Common myeloid progenitor, CD34-positive (primary cell): ENCODE measurements at regions not wholly inside any gene's neighbourhood (a gene's known extent, or its start where the extent isn't known, plus 50 kb on each side); places are given as distances from the start of the nearest gene placed in this dataset.

Source experiments
- CTCF ChIA-PET: fragments of 350-600 bp; sonication (Branson Sonifier 250); formaldehyde crosslinking; loops from one replicate; lab custom pipeline; 2021; ENCODE audit warnings: antibody characterized with exemption; lab: Charles Lee
- POLR2A ChIA-PET: fragments of 350-600 bp; sonication (Branson Sonifier 250); formaldehyde crosslinking; loops from one replicate; lab custom pipeline; 2021; ENCODE audit warnings: antibody characterized with exemption; lab: Charles Lee
- DNase-seq, 3 donors: peaks; one replicate each; pipeline versions ENCODE4 v3.0.0 to v3.0.0-alpha.2; 2013
- H3K27ac ChIP-seq, 2 experiments: 1 replicate in 1 of 2; 2 replicates in 1 of 2; pipeline ENCODE4 v1.7.0; 2013; ENCODE audit warnings: inconsistent platforms in 2 of 2, low read length in 2 of 2, mild to moderate bottlenecking in 2 of 2, low read depth in 1 of 2, moderate library complexity in 1 of 2; ENCODE audit not compliant: severe bottlenecking in 2 of 2, insufficient read depth in 1 of 2, poor library complexity in 1 of 2
- H3K27me3 ChIP-seq, 5 experiments: replicated peaks in 2 of 5; 1 replicate in 3 of 5; 2 replicates in 2 of 5; pipeline versions ENCODE4 v1.6.1 to v1.7.0; 2013; ENCODE audit warnings: low read length in 4 of 5, mild to moderate bottlenecking in 2 of 5, moderate library complexity in 2 of 5, inconsistent platforms in 1 of 5; ENCODE audit not compliant: insufficient read depth in 5 of 5, control insufficient read depth in 4 of 5
- H3K36me3 ChIP-seq, 4 experiments: 1 replicate in 2 of 4; 2 replicates in 2 of 4; pipeline versions ENCODE4 v1.6.1 to v1.7.0; 2013; ENCODE audit warnings: low read length in 3 of 4, control low read depth in 1 of 4, mild to moderate bottlenecking in 1 of 4; ENCODE audit not compliant: control insufficient read depth in 4 of 4, insufficient read depth in 4 of 4
- H3K4me1 ChIP-seq, 4 experiments: 1 replicate in 3 of 4; 2 replicates in 1 of 4; pipeline versions ENCODE4 v1.6.1 to v1.7.1; 2013; ENCODE audit warnings: low read length in 3 of 4, mild to moderate bottlenecking in 3 of 4, control low read depth in 1 of 4, inconsistent platforms in 1 of 4, moderate library complexity in 1 of 4; ENCODE audit not compliant: control insufficient read depth in 4 of 4, insufficient read depth in 4 of 4; ENCODE audit errors: control extremely low read depth in 1 of 4
- H3K4me3 ChIP-seq, 7 experiments: 1 replicate in 4 of 7; 2 replicates in 3 of 7; pipeline versions ENCODE4 v1.5.1 to v1.7.0; 2013; ENCODE audit warnings: mild to moderate bottlenecking in 7 of 7, low read length in 6 of 7, moderate library complexity in 6 of 7, inconsistent platforms in 2 of 7, low read depth in 2 of 7, control low read depth in 1 of 7; ENCODE audit not compliant: insufficient read depth in 4 of 7, control insufficient read depth in 1 of 7; ENCODE audit errors: extremely low read depth in 1 of 7
- H3K9me3 ChIP-seq, 5 experiments: 1 replicate in 4 of 5; 2 replicates in 1 of 5; pipeline versions ENCODE4 v1.6.1 to v1.7.1; 2013; ENCODE audit warnings: low read length in 4 of 5, mild to moderate bottlenecking in 2 of 5, inconsistent platforms in 1 of 5, low read depth in 1 of 5, moderate library complexity in 1 of 5; ENCODE audit not compliant: control insufficient read depth in 4 of 5, insufficient read depth in 2 of 5; ENCODE audit errors: control extremely low read depth in 1 of 5
- WGBS: methylation state at CpG from one replicate; pipeline ENCODE4 v1.1.5; 2013; ENCODE audit not compliant: insufficient coverage; 5-methylcytosine and 5-hydroxymethylcytosine counted together

DNA sequence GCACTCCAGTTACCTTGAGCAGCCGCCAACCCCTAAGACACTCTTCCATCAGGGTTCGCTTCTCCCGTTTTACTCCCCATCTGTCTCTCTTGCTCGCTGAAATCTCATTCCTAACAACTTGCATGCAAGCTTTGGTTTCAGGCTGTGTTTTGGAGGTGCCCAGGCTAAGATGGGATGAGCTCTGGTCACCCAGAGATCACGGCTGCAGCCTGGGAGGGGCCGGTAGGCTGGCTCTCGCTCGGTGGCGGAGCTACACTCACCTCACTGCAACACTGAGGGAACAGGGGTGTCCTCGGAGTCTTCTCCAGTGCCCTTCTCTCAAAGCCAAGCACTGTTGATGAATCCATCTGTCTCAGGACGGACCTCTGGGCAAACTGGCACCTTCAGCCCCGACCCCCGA is 197.5 kb downstream of the BARX2 start:
- Histone ChIP-seq H3K27me3 (no peaks in the 10 kb centered on the region), H3K36me3 (no peaks in the 10 kb centered on the region), H3K9me3 (peaks cover 0 to 14% (median 10%) of the 10 kb centered on the region in 5 experiments), H3K4me3 (no peak overlapping the region), H3K27ac (no peak overlapping the region), H3K4me1 (no peaks in the 10 kb centered on the region)
- 97% methylated on average over 10 of the region's 13 CpGs for WGBS
- no peak for DNase-seq
- ChIA-PET POLR2A (no interaction called here), CTCF (no interaction called here)

DNA sequence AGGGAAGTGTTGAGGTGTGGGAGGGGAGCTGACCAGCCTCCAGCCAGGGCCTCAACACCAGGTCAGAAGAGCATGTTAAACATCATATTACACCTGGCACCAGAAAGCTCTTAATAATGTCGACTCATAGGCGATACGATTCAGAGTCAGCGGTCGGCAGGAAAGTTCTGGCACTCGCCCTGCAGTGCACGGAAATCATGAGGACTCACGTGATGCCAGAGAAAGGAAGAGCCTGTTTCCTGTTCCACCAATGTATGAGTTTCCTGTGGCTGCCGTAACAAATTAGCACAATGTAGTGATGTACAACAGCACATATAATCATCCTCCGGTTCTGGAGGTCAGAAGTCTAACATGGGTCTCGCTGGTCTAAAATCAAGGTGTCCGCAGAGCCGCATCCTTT is 198.8 kb downstream of the BARX2 start:
- peaks cover 0 to 12% (median 6%) of the 10 kb centered on the region in 5 experiments for H3K9me3 ChIP-seq

DNA sequence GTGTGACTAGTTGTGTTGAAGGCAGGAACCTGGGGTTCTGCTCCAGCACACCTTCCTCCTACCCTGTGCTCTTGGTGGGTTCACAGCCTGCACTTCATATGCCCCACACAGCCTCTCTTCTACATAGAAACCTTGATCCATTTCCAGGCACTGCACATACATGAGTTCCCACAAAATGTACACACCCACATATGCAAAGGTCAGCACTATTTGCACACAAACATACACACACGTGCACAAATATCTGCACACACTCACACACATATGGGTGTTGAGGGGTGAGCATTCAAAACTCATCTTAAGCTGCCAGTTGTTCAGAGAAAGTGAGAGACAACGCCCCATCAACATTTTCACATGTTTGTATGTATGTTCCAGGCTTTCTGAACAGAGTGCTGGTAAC is 201.0 kb downstream of the BARX2 start:
- Histone ChIP-seq H3K9me3 (peaks cover 0 to 12% (median 6%) of the 10 kb centered on the region in 5 experiments), H3K27me3 (no peaks in the 10 kb centered on the region), H3K4me3 (no peak overlapping the region), H3K4me1 (no peaks in the 10 kb centered on the region), H3K27ac (no peak overlapping the region), H3K36me3 (no peaks in the 10 kb centered on the region)
- CTCF ChIA-PET = no interaction called here
- POLR2A ChIA-PET = no interaction called here
- DNase-seq = no peak
- no CpG with 5 or more reads among the region's 2 CpGs for WGBS

More for the DNA sequence above, 198.8 kb downstream of the BARX2 start:
- DNase-seq = peak in 2 of 3 donors; percentile 1 to 2
- POLR2A ChIA-PET = no interaction called here
- Histone ChIP-seq H3K4me1 (no peaks in the 10 kb centered on the region), H3K36me3 (no peaks in the 10 kb centered on the region), H3K27me3 (no peaks in the 10 kb centered on the region), H3K4me3 (no peak overlapping the region), H3K27ac (no peak overlapping the region)
- CTCF ChIA-PET = no interaction called here
- 44% methylated on average over 13 of the region's 13 CpGs for WGBS

DNA sequence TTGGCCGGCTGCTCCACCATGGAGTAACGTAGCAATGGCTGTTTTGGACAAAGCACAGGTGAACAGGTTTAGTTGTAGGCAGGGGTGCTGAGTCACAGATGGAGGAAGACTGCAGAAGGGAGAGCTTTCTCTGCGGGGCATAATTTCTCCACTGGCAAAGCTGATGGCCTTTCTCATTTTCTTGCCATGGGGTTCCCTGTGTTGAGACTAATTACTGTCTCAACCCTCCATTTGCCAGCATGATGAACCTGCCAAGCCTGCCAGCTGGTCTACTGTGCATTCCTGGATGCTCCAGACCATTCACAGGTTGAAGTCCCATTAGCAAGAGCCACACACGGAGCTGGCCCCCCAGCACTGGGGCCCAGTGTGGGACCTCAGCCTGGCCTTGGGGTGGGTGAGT is 202.4 kb downstream of the BARX2 start:
- H3K27ac ChIP-seq = no peak overlapping the region
- POLR2A ChIA-PET = no interaction called here
- DNase-seq = no peak
- no peaks in the 10 kb centered on the region for H3K36me3 ChIP-seq
- peaks cover 0 to 4% (median 0%) of the 10 kb centered on the region in 5 experiments for H3K27me3 ChIP-seq
- H3K4me1 ChIP-seq = no peaks in the 10 kb centered on the region
- CTCF ChIA-PET = no interaction called here
- no peak overlapping the region for H3K4me3 ChIP-seq
- 100% methylated on average over 3 of the region's 4 CpGs for WGBS
- peaks cover 0 to 10% (median 6%) of the 10 kb centered on the region in 5 experiments for H3K9me3 ChIP-seq

DNA sequence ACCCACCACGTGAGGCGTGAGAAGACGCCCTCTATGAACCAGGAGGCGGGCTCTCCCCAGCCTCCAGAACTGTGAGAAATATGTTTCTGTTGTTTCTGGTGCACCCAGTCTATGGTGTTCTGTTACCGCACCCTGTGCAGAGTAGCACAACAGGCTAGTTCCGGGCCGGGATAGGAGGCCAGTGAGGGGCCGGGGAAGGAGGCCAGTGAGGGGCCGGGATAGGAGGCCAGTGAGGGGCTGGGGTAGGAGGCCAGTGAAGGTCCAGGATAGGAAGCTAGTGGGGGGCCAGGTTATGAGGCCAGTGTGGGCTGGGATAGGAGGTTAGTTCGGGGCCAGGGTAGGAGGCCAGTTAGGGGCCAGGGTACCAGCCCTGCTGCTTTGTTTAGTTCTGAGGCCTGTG is 204.6 kb downstream of the BARX2 start:
- Histone ChIP-seq H3K27ac (no peak overlapping the region), H3K36me3 (no peaks in the 10 kb centered on the region), H3K4me1 (no peaks in the 10 kb centered on the region), H3K4me3 (no peak overlapping the region), H3K27me3 (peaks cover 0 to 4% (median 2%) of the 10 kb centered on the region in 5 experiments), H3K9me3 (peaks cover 0 to 5% (median 0%) of the 10 kb centered on the region in 5 experiments)
- ChIA-PET CTCF (no interaction called here), POLR2A (no interaction called here)
- DNase-seq = no peak
- 96% methylated on average over 4 of the region's 10 CpGs for WGBS

DNA sequence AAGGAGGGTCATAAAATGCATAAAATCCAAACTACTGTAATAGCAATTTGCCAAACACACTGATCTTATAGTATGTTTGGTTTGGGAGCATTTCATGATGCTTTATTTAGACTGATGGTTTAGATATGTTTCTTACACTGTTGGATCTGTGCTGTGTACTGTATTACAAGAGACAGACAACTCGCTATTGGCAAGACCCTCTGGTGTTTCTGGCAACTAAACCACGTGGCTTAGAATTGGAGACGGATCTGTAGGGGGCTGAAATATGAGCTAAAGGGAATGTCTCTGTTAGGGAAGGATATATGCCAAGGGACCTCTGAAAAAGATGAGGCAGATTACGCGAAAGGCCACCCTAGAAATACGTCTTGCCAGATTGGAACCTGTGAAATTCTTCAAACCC is 208.7 kb downstream of the BARX2 start:
- Histone ChIP-seq H3K36me3 (no peaks in the 10 kb centered on the region), H3K4me1 (no peaks in the 10 kb centered on the region), H3K9me3 (no peaks in the 10 kb centered on the region), H3K4me3 (no peak overlapping the region), H3K27ac (no peak overlapping the region), H3K27me3 (peaks cover 0 to 18% (median 4%) of the 10 kb centered on the region in 5 experiments)
- ChIA-PET POLR2A (no interaction called here), CTCF (no interaction called here)
- 93% methylated on average over 4 of the region's 6 CpGs for WGBS
- no peak for DNase-seq

DNA sequence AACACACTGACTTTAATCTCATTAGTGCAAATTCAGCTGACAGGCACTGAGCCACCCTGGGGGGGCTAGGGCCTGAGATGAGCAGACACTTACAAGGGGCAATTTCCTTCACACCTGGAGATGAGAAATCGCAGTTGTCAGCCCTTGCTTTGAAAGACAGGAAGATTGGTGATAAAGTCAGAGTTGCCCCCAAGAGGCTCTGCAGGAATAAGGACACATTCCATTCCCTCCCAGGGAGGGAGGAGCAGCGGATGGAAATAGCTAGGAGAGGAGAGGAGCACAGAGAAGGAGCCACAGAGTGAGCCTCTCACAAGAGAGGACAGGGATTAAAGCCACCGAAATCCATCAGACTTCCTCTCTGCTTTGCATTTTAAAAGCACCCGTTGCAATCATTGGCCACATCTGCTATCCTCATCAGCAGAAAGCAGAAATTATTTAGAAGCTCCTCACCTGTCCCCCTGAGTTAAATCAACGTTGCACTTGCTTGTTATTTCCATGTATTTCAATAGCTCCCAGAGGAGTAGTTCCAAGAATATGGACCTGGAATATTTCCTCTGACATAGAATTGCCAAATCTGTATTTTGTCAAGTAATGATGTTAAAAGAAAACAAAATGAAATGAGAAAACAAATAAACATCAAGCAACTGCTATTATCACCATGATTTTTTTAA is 213.7 kb downstream of the BARX2 start:
- Histone ChIP-seq H3K4me3 (no peak overlapping the region), H3K9me3 (peaks cover 0 to 1% (median 0%) of the 10 kb centered on the region in 5 experiments), H3K27ac (no peak overlapping the region), H3K4me1 (no peaks in the 10 kb centered on the region), H3K27me3 (peaks cover 0 to 30% (median 4%) of the 10 kb centered on the region in 5 experiments), H3K36me3 (no peaks in the 10 kb centered on the region)
- no peak for DNase-seq
- 2% methylated on average over 5 of the region's 5 CpGs for WGBS
- ChIA-PET POLR2A (no interaction called here), CTCF (no interaction called here)
